Fibroblast of lung (primary cell): ENCODE measurements at regions not wholly inside any gene's neighbourhood (a gene's known extent, or its start where the extent isn't known, plus 50 kb on each side); places are given as distances from the start of the nearest gene placed in this dataset.

Experiments used
- DNase-seq, 2 donors: peaks; one replicate each; pipeline versions ENCODE4 v3.0.0 to v3.0.0-alpha.2; 2010; ENCODE audit warnings: low read depth in 2 of 2
- H2AFZ ChIP-seq: 2 replicates; pipeline ENCODE4 v1.5.1; 2012; ENCODE audit warnings: low read length, control low read depth, inconsistent platforms
- H3K27ac ChIP-seq: 2 replicates; pipeline ENCODE4 v1.5.1; 2011; ENCODE audit warnings: low read length, control low read depth; ENCODE audit not compliant: insufficient read depth
- H3K27me3 ChIP-seq: 2 replicates; pipeline ENCODE4 v1.5.1; 2011; ENCODE audit warnings: mild to moderate bottlenecking, low read length; ENCODE audit not compliant: control insufficient read depth, insufficient read depth
- H3K36me3 ChIP-seq: 2 replicates; pipeline ENCODE4 v1.5.1; 2011; ENCODE audit warnings: low read length; ENCODE audit not compliant: control insufficient read depth, insufficient read depth
- H3K4me1 ChIP-seq: 2 replicates; pipeline ENCODE4 v1.5.1; 2011; ENCODE audit warnings: low read length; ENCODE audit not compliant: control insufficient read depth, insufficient read depth; ENCODE audit errors: extremely low read depth
- H3K4me2 ChIP-seq: 2 replicates; pipeline ENCODE4 v1.5.1; 2011; ENCODE audit warnings: low read length, control low read depth; ENCODE audit not compliant: insufficient read depth; ENCODE audit errors: extremely low read depth
- H3K4me3 ChIP-seq, 4 experiments: fragments of 200-600 bp in 1 of 4; sonication (generic) in 1 of 4; replicated peaks in 1 of 4; 2 replicates each; pipeline ENCODE4 v1.5.1; 2011 to 2016; ENCODE audit warnings: low read length in 4 of 4, low read depth in 3 of 4, mild to moderate bottlenecking in 3 of 4, control low read depth in 2 of 4, inconsistent platforms in 1 of 4, mixed read lengths in 1 of 4; ENCODE audit not compliant: insufficient read depth in 1 of 4; ENCODE audit errors: control extremely low read depth in 1 of 4
- H3K79me2 ChIP-seq: 2 replicates; pipeline ENCODE4 v1.5.1; 2012; ENCODE audit warnings: mild to moderate bottlenecking, low read length, inconsistent platforms; ENCODE audit not compliant: control insufficient read depth, insufficient read depth
- H3K9ac ChIP-seq: 2 replicates; pipeline ENCODE4 v1.5.1; 2011; ENCODE audit warnings: mild to moderate bottlenecking, low read length, control low read depth; ENCODE audit not compliant: insufficient read depth
- H3K9me3 ChIP-seq: 2 replicates; pipeline ENCODE4 v1.5.1; 2012; ENCODE audit warnings: low read depth, low read length; ENCODE audit not compliant: control insufficient read depth, insufficient read depth
- H4K20me1 ChIP-seq: 2 replicates; pipeline ENCODE4 v1.5.1; 2011; ENCODE audit warnings: low read length; ENCODE audit not compliant: control insufficient read depth, insufficient read depth; ENCODE audit errors: extremely low read depth
- EZH2 ChIP-seq: IDR thresholded peaks from 2 replicates; pipeline ENCODE4 v1.5.1; 2012; ENCODE audit warnings: low read length, control low read depth, mild to moderate bottlenecking; ENCODE audit errors: missing control alignments
- TF ChIP-seq, protein P1 (sequence below), 2 donors: IDR thresholded peaks in 1 of 2; conservative IDR thresholded peaks in 1 of 2; 1 replicate in 1 of 2; 2 replicates in 1 of 2; pipeline ENCODE4 v1.5.1; 2011 to 2012; ENCODE audit warnings: low read length in 2 of 2, control low read depth in 1 of 2, inconsistent platforms in 1 of 2, low read depth in 1 of 2, mild to moderate bottlenecking in 1 of 2

DNA sequence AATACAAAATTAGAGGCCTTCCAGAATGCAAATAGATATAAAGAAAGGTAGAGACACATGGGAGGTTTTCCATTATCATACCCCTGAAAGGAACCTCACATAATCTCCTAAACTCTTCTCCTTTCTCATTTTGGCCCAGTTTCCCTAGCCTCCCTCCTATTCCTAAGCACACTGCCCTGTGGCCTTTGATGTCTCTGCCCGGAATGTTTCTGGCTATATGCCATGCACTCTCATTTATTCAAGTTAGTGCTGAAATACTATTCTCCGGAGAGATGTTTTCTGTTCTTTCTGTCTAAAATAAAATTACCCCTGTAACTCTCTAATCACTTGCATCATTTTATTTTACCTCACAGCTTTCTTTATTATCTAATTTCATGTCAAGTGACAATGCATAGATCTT is 1287.7 kb downstream of the SLITRK5 start:
- H3K27me3 ChIP-seq = no peaks in the 10 kb centered on the region
- H2AFZ ChIP-seq = no peak overlapping the region

DNA sequence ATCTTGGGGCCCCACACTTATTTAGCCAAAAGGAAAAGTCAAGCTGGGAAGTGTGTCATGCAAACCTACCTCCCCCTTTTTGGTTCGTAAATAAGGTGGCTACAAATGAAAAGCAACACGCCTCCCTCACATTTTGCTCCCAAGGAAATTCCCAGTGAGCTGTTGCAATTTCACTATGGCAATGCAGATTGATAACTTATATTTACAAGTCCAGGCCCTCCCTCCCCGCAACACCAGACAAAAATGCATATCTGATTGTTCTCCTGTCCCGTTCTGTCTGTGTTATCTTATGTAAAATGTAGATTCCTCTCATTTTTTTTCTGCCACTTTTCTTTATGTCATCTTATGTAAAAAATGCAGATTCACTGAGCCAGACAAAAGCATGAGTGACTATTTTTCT is 1305.3 kb downstream of the SLITRK5 start:
- Histone ChIP-seq H2AFZ (no peak overlapping the region), H3K9ac (no peak overlapping the region), H3K4me1 (no peaks in the 10 kb centered on the region), H3K36me3 (no peaks in the 10 kb centered on the region), H3K79me2 (no peaks in the 10 kb centered on the region), H4K20me1 (no peaks in the 10 kb centered on the region), H3K27me3 (no peaks in the 10 kb centered on the region), H3K4me2 (no peak overlapping the region), H3K27ac (no peak overlapping the region), H3K4me3 (no peak overlapping the region), H3K9me3 (no peaks in the 10 kb centered on the region)
- no peak for DNase-seq
- no peak for TF ChIP-seq EZH2
- TF ChIP-seq, protein P1, sequence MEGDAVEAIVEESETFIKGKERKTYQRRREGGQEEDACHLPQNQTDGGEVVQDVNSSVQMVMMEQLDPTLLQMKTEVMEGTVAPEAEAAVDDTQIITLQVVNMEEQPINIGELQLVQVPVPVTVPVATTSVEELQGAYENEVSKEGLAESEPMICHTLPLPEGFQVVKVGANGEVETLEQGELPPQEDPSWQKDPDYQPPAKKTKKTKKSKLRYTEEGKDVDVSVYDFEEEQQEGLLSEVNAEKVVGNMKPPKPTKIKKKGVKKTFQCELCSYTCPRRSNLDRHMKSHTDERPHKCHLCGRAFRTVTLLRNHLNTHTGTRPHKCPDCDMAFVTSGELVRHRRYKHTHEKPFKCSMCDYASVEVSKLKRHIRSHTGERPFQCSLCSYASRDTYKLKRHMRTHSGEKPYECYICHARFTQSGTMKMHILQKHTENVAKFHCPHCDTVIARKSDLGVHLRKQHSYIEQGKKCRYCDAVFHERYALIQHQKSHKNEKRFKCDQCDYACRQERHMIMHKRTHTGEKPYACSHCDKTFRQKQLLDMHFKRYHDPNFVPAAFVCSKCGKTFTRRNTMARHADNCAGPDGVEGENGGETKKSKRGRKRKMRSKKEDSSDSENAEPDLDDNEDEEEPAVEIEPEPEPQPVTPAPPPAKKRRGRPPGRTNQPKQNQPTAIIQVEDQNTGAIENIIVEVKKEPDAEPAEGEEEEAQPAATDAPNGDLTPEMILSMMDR (conservative IDR thresholded peaks at IDR 0.05 in 1 of 2, IDR thresholded peaks at IDR 0.05 in 1 of 2; ENCODE audit: low read depth in 1 of 2, low read length in 2 of 2) = no peak

More for the DNA sequence above, 1287.7 kb downstream of the SLITRK5 start:
- Histone ChIP-seq H3K79me2 (no peaks in the 10 kb centered on the region), H3K9ac (no peak overlapping the region), H3K4me2 (no peak overlapping the region), H3K36me3 (no peaks in the 10 kb centered on the region), H4K20me1 (no peaks in the 10 kb centered on the region), H3K4me3 (no peak overlapping the region), H3K9me3 (no peaks in the 10 kb centered on the region), H3K4me1 (no peaks in the 10 kb centered on the region), H3K27ac (no peak overlapping the region)
- DNase-seq = peak; percentile 6 to 9
- TF ChIP-seq, protein P1 (conservative IDR thresholded peaks at IDR 0.05 in 1 of 2, IDR thresholded peaks at IDR 0.05 in 1 of 2; ENCODE audit: low read depth in 1 of 2, low read length in 2 of 2) = no peak
- TF ChIP-seq EZH2 = no peak

DNA sequence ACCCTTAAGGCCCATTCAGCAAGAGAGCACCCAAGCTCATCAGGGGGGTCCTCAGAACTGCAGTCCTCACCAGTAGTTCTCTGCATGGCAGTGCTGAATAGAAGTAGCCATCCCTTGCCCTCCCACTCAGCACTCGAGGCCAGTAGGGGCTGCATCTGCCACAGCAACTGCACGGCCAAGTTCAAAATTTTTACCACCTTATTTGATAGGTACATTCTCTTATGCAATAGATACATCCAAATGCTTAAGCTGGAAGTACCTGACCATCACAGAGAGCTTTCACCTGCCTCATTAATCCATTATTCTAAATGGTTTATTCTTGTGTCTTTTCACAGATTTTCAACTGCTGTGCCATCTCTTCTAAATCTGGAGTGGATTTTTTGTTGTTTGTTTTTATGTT is 1307.4 kb downstream of the SLITRK5 start:
- Histone ChIP-seq H4K20me1 (no peaks in the 10 kb centered on the region), H3K27ac (no peak overlapping the region), H3K4me1 (no peaks in the 10 kb centered on the region), H2AFZ (no peak overlapping the region), H3K27me3 (no peaks in the 10 kb centered on the region), H3K79me2 (no peaks in the 10 kb centered on the region), H3K36me3 (no peaks in the 10 kb centered on the region), H3K4me2 (no peak overlapping the region), H3K9ac (no peak overlapping the region), H3K9me3 (no peaks in the 10 kb centered on the region), H3K4me3 (no peak overlapping the region)
- DNase-seq = no peak
- TF ChIP-seq, protein P1 (conservative IDR thresholded peaks at IDR 0.05 in 1 of 2, IDR thresholded peaks at IDR 0.05 in 1 of 2; ENCODE audit: low read depth in 1 of 2, low read length in 2 of 2) = no peak
- no peak for TF ChIP-seq EZH2
